ENCODE measurements at regions not wholly inside any gene's neighbourhood (a gene's known extent, or its start where the extent isn't known, plus 50 kb on each side); places are given as distances from the start of the nearest gene placed in this dataset.

DNA sequence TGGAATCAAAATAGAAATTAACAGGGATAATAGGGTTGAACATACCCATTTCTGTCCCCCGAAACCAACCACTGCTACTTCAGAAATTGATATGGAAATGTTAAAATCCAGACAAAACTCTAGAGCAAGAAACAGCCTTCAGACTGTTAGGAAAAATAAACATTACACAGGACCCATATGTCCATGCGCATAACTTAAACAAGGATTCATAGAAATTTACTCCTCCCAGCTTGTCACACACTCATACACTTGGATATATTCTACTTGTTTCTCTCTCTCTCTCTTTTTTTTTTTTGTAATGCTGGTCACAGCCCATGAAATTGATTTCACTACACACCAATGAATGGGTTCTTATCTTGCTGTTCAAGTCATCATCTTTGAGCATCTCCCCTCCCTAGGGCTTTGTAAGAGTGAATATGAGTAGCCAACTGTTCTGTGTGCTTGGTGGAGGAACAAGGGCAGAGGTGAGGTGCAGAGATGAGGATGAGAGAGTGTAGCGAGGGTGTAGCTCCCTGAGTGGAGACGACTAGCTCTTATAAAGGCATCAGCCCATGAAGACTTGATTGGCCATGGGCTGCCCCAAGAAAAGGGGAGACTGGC, 61.8 kb upstream of the MLN start:
- no peaks in the 10 kb centered on the region for H3K27me3 ChIP-seq (ENCODE audit: control insufficient read depth, insufficient read depth, low read length)
- no peak for FAIRE-seq

DNA sequence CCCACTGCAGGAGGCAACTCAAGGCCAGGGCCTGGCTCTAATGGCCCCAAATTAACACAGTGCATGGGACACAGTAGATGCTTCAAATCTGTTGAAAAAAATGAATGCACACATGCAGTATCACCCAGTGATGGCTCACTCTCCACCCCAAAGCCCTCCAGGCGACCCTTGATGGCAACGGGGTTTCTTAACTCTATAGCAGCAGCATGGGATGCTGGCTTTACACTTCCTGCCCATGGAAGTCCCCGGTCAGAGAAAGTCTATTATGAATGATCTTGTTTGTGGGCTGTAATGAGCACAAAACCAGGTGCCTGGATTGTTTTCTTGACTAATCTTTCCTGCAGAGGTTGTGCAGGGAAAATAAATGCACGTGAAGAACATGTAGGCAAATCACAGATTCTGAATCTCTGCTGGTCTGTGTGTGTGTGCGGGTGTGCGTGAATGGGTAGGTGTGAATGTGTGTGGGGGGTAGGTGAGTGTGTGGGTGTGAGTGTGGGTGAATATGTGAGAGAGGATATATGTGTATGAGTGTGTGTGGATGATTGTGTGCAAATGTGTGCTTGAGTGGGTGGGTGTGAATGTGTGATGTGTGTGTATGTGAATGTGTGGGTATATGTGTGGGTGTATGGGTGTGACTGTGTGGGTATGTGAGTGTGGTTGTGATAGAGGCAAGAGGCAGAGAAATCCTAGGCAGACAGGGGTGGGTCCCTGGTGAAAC, 60.1 kb upstream of the MLN start:
- H3K4me3 ChIP-seq (ENCODE audit: low read depth, low read length): no peak overlapping the region
- TF ChIP-seq, protein P1, sequence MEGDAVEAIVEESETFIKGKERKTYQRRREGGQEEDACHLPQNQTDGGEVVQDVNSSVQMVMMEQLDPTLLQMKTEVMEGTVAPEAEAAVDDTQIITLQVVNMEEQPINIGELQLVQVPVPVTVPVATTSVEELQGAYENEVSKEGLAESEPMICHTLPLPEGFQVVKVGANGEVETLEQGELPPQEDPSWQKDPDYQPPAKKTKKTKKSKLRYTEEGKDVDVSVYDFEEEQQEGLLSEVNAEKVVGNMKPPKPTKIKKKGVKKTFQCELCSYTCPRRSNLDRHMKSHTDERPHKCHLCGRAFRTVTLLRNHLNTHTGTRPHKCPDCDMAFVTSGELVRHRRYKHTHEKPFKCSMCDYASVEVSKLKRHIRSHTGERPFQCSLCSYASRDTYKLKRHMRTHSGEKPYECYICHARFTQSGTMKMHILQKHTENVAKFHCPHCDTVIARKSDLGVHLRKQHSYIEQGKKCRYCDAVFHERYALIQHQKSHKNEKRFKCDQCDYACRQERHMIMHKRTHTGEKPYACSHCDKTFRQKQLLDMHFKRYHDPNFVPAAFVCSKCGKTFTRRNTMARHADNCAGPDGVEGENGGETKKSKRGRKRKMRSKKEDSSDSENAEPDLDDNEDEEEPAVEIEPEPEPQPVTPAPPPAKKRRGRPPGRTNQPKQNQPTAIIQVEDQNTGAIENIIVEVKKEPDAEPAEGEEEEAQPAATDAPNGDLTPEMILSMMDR (IDR thresholded peaks at IDR 0.05; ENCODE audit: insufficient read depth, low read length, severe bottlenecking): no peak
- H3K27me3 ChIP-seq (ENCODE audit: control insufficient read depth, insufficient read depth, low read length): no peaks in the 10 kb centered on the region
- no peak for DNase-seq (ENCODE audit: low read depth)
- no peaks in the 10 kb centered on the region for H3K36me3 ChIP-seq (ENCODE audit: control insufficient read depth, insufficient read depth, low read length)
- FAIRE-seq: no peak

More for the DNA sequence above, 61.8 kb upstream of the MLN start:
- TF ChIP-seq, protein P1 (IDR thresholded peaks at IDR 0.05; ENCODE audit: insufficient read depth, low read length, severe bottlenecking): no peak
- Histone ChIP-seq H3K4me3 (ENCODE audit: low read depth, low read length) (no peak overlapping the region), H3K36me3 (ENCODE audit: control insufficient read depth, insufficient read depth, low read length) (no peaks in the 10 kb centered on the region)
- DNase-seq (ENCODE audit: low read depth): no peak

DNA sequence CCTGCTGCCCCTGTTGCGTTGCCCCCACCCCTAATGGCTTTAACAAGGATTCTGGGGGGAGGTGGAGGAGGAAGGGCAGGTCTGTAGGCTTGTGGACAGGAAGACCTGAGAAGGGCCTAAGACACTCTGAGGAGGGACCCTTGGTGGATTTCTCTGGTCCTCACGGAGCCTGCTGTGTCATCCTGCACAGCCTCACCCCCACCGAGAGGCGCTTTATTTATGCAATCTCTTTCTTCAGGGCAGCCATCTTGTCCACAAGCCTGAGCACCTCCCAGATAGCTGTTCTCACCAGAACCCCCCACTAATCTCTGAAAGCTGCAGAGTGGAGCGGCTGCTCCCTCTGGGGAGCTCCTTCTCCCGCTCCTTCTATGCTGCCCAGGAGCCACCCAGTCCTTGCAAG, 59.3 kb upstream of the MLN start:
- H3K4me3 ChIP-seq (ENCODE audit: low read depth, low read length): no peak overlapping the region
- no peak for FAIRE-seq
- TF ChIP-seq, protein P1 (IDR thresholded peaks at IDR 0.05; ENCODE audit: insufficient read depth, low read length, severe bottlenecking): no peak
- no peaks in the 10 kb centered on the region for H3K27me3 ChIP-seq (ENCODE audit: control insufficient read depth, insufficient read depth, low read length)
- no peaks in the 10 kb centered on the region for H3K36me3 ChIP-seq (ENCODE audit: control insufficient read depth, insufficient read depth, low read length)
- DNase-seq (ENCODE audit: low read depth): no peak

DNA sequence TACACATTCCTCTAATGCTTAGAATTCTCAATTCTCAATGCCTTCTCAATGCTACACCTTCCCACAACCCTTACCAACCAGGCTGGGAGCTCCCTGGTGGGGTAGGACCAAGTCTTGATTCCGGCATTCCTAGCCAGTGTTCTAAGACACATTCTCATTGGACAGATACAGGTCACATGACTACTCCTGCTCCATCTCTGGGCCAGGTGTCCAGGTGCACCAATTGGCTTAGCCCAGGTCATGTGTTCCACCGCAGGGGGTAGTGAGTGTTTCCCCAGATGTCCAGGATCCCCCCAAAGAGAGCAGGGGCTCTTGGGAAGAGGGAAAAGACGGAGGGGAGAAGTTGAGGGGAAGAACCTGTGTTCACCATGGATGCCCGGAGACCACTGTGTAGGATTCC, 58.7 kb upstream of the MLN start:
- Histone ChIP-seq H3K36me3 (ENCODE audit: control insufficient read depth, insufficient read depth, low read length) (no peaks in the 10 kb centered on the region), H3K4me3 (ENCODE audit: low read depth, low read length) (no peak overlapping the region), H3K27me3 (ENCODE audit: control insufficient read depth, insufficient read depth, low read length) (no peaks in the 10 kb centered on the region)
- TF ChIP-seq, protein P1 (IDR thresholded peaks at IDR 0.05; ENCODE audit: insufficient read depth, low read length, severe bottlenecking): no peak
- DNase-seq (ENCODE audit: low read depth) (no peak), FAIRE-seq (peak; percentile 62)

DNA sequence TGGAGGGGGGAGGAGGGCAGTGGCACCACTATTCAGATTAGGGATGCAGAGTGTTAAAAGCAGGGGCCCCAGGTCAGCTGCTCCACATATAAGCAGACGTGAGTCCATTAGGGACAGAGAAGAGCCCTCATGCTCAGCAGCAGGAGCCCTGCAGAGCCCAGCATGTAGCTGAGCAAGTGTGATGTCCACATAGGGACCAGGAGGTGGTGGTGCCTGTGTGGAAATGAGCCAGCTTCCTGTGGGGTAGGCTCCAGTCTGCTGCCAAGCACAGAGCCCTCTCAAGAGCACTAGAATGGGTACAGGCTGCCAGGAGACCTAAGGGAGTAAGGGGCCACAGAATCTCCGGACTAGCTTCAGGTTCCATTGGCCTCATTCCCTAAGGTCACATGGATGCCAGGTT, 57.9 kb upstream of the MLN start:
- FAIRE-seq (peak; percentile 62), DNase-seq (ENCODE audit: low read depth) (no peak)
- Histone ChIP-seq H3K4me3 (ENCODE audit: low read depth, low read length) (no peak overlapping the region), H3K27me3 (ENCODE audit: control insufficient read depth, insufficient read depth, low read length) (no peaks in the 10 kb centered on the region), H3K36me3 (ENCODE audit: control insufficient read depth, insufficient read depth, low read length) (no peaks in the 10 kb centered on the region)
- TF ChIP-seq, protein P1 (IDR thresholded peaks at IDR 0.05; ENCODE audit: insufficient read depth, low read length, severe bottlenecking): no peak

All from bronchial epithelial cell (primary cell).